ENCODE measurements at regions not wholly inside any gene's neighbourhood (a gene's known extent, or its start where the extent isn't known, plus 50 kb on each side); places are given as distances from the start of the nearest gene placed in this dataset.

- H3K27ac ChIP-seq (ENCODE audit: low read length), result no peak overlapping the region
- WGBS (ENCODE audit: insufficient coverage), result 0% methylated on average over 1 of the region's 2 CpGs
- H3K36me3 ChIP-seq (ENCODE audit: control insufficient read depth, insufficient read depth, low read length), result no peaks in the 10 kb centered on the region
- no peaks in the 10 kb centered on the region for H3K27me3 ChIP-seq (ENCODE audit: control insufficient read depth, insufficient read depth, low read length)
- no peak for DNase-seq
- H3K4me3 ChIP-seq (ENCODE audit: low read length), result no peak overlapping the region
- no peaks in the 10 kb centered on the region for H3K4me1 ChIP-seq (ENCODE audit: control insufficient read depth, insufficient read depth, low read length)
- H3K9me3 ChIP-seq (replicated peaks; ENCODE audit: control insufficient read depth, low read depth, low read length), result peaks cover 3% of the 10 kb centered on the region
These were observed 874.0 kb upstream of the AGA start for GRCh38 chr4:178316211-178316610.

GRCh38 chr4:178320003-178320402 lies 877.8 kb upstream of the AGA start:
- H3K36me3 ChIP-seq (ENCODE audit: control insufficient read depth, insufficient read depth, low read length), result no peaks in the 10 kb centered on the region
- no peak for DNase-seq
- H3K4me1 ChIP-seq (ENCODE audit: control insufficient read depth, insufficient read depth, low read length), result no peaks in the 10 kb centered on the region
- no CpG with 5 or more reads among the region's 1 CpG for WGBS (ENCODE audit: insufficient coverage)
- H3K4me3 ChIP-seq (ENCODE audit: low read length), result no peak overlapping the region
- no peak overlapping the region for H3K27ac ChIP-seq (ENCODE audit: low read length)
- H3K27me3 ChIP-seq (ENCODE audit: control insufficient read depth, insufficient read depth, low read length), result no peaks in the 10 kb centered on the region
- peaks cover 7% of the 10 kb centered on the region for H3K9me3 ChIP-seq (replicated peaks; ENCODE audit: control insufficient read depth, low read depth, low read length)

- no peak overlapping the region for H3K27ac ChIP-seq (ENCODE audit: low read length)
- H3K4me1 ChIP-seq (ENCODE audit: control insufficient read depth, insufficient read depth, low read length), result no peaks in the 10 kb centered on the region
- WGBS (ENCODE audit: insufficient coverage), result no CpG with 5 or more reads among the region's 5 CpGs
- H3K27me3 ChIP-seq (ENCODE audit: control insufficient read depth, insufficient read depth, low read length), result no peaks in the 10 kb centered on the region
- H3K9me3 ChIP-seq (replicated peaks; ENCODE audit: control insufficient read depth, low read depth, low read length), result peaks cover 7% of the 10 kb centered on the region
- no peaks in the 10 kb centered on the region for H3K36me3 ChIP-seq (ENCODE audit: control insufficient read depth, insufficient read depth, low read length)
- DNase-seq, result no peak
- H3K4me3 ChIP-seq (ENCODE audit: low read length), result no peak overlapping the region
These were observed 880.4 kb upstream of the AGA start for GRCh38 chr4:178322524-178323183.

- 50% methylated on average over 2 of the region's 3 CpGs for WGBS (ENCODE audit: insufficient coverage)
- H3K9me3 ChIP-seq (replicated peaks; ENCODE audit: control insufficient read depth, low read depth, low read length), result no peaks in the 10 kb centered on the region
These were observed 887.1 kb upstream of the AGA start for GRCh38 chr4:178329226-178329872.

GRCh38 chr4:178333355-178333754 lies 891.1 kb upstream of the AGA start:
- Histone ChIP-seq H3K4me1 (ENCODE audit: control insufficient read depth, insufficient read depth, low read length) (no peaks in the 10 kb centered on the region), H3K9me3 (replicated peaks; ENCODE audit: control insufficient read depth, low read depth, low read length) (no peaks in the 10 kb centered on the region), H3K27ac (ENCODE audit: low read length) (no peak overlapping the region), H3K36me3 (ENCODE audit: control insufficient read depth, insufficient read depth, low read length) (no peaks in the 10 kb centered on the region), H3K27me3 (ENCODE audit: control insufficient read depth, insufficient read depth, low read length) (no peaks in the 10 kb centered on the region), H3K4me3 (ENCODE audit: low read length) (no peak overlapping the region)
- DNase-seq, result no peak
- no CpG with 5 or more reads among the region's 4 CpGs for WGBS (ENCODE audit: insufficient coverage)

More at GRCh38 chr4:178329226-178329872, 887.1 kb upstream of the AGA start:
- no peaks in the 10 kb centered on the region for H3K36me3 ChIP-seq (ENCODE audit: control insufficient read depth, insufficient read depth, low read length)
- no peaks in the 10 kb centered on the region for H3K27me3 ChIP-seq (ENCODE audit: control insufficient read depth, insufficient read depth, low read length)
- H3K4me1 ChIP-seq (ENCODE audit: control insufficient read depth, insufficient read depth, low read length), result no peaks in the 10 kb centered on the region
- DNase-seq, result no peak
- no peak overlapping the region for H3K4me3 ChIP-seq (ENCODE audit: low read length)
- no peak overlapping the region for H3K27ac ChIP-seq (ENCODE audit: low read length)

- no peak overlapping the region for H3K4me3 ChIP-seq (ENCODE audit: low read length)
- DNase-seq, result no peak
- no peaks in the 10 kb centered on the region for H3K9me3 ChIP-seq (replicated peaks; ENCODE audit: control insufficient read depth, low read depth, low read length)
- H3K27me3 ChIP-seq (ENCODE audit: control insufficient read depth, insufficient read depth, low read length), result no peaks in the 10 kb centered on the region
- no peak overlapping the region for H3K27ac ChIP-seq (ENCODE audit: low read length)
- H3K36me3 ChIP-seq (ENCODE audit: control insufficient read depth, insufficient read depth, low read length), result no peaks in the 10 kb centered on the region
- no peaks in the 10 kb centered on the region for H3K4me1 ChIP-seq (ENCODE audit: control insufficient read depth, insufficient read depth, low read length)
These were observed 897.5 kb upstream of the AGA start for GRCh38 chr4:178339769-178340168.

GRCh38 chr4:178340468-178340867 lies 898.2 kb upstream of the AGA start:
- Histone ChIP-seq H3K27me3 (ENCODE audit: control insufficient read depth, insufficient read depth, low read length) (no peaks in the 10 kb centered on the region), H3K4me3 (ENCODE audit: low read length) (no peak overlapping the region), H3K9me3 (replicated peaks; ENCODE audit: control insufficient read depth, low read depth, low read length) (no peaks in the 10 kb centered on the region), H3K4me1 (ENCODE audit: control insufficient read depth, insufficient read depth, low read length) (no peaks in the 10 kb centered on the region), H3K27ac (ENCODE audit: low read length) (no peak overlapping the region), H3K36me3 (ENCODE audit: control insufficient read depth, insufficient read depth, low read length) (no peaks in the 10 kb centered on the region)
- no peak for DNase-seq
- WGBS (ENCODE audit: insufficient coverage), result 89% methylated on average over 5 of the region's 7 CpGs

GRCh38 chr4:178344096-178344495 lies 901.9 kb upstream of the AGA start:
- Histone ChIP-seq H3K4me3 (ENCODE audit: low read length) (no peak overlapping the region), H3K27ac (ENCODE audit: low read length) (no peak overlapping the region), H3K4me1 (ENCODE audit: control insufficient read depth, insufficient read depth, low read length) (no peaks in the 10 kb centered on the region), H3K9me3 (replicated peaks; ENCODE audit: control insufficient read depth, low read depth, low read length) (no peaks in the 10 kb centered on the region), H3K27me3 (ENCODE audit: control insufficient read depth, insufficient read depth, low read length) (no peaks in the 10 kb centered on the region), H3K36me3 (ENCODE audit: control insufficient read depth, insufficient read depth, low read length) (no peaks in the 10 kb centered on the region)
- no peak for DNase-seq

GRCh38 chr4:178347111-178347510 lies 904.9 kb upstream of the AGA start:
- Histone ChIP-seq H3K4me3 (ENCODE audit: low read length) (no peak overlapping the region), H3K9me3 (replicated peaks; ENCODE audit: control insufficient read depth, low read depth, low read length) (no peaks in the 10 kb centered on the region), H3K27me3 (ENCODE audit: control insufficient read depth, insufficient read depth, low read length) (no peaks in the 10 kb centered on the region), H3K36me3 (ENCODE audit: control insufficient read depth, insufficient read depth, low read length) (no peaks in the 10 kb centered on the region), H3K27ac (ENCODE audit: low read length) (no peak overlapping the region), H3K4me1 (ENCODE audit: control insufficient read depth, insufficient read depth, low read length) (no peaks in the 10 kb centered on the region)
- peak; percentile 10 for DNase-seq

GRCh38 chr4:178349601-178350000 lies 907.4 kb upstream of the AGA start:
- H3K27me3 ChIP-seq (ENCODE audit: control insufficient read depth, insufficient read depth, low read length), result no peaks in the 10 kb centered on the region
- H3K9me3 ChIP-seq (replicated peaks; ENCODE audit: control insufficient read depth, low read depth, low read length), result no peaks in the 10 kb centered on the region
- no peak overlapping the region for H3K27ac ChIP-seq (ENCODE audit: low read length)
- no peaks in the 10 kb centered on the region for H3K36me3 ChIP-seq (ENCODE audit: control insufficient read depth, insufficient read depth, low read length)
- no peak overlapping the region for H3K4me3 ChIP-seq (ENCODE audit: low read length)
- no peaks in the 10 kb centered on the region for H3K4me1 ChIP-seq (ENCODE audit: control insufficient read depth, insufficient read depth, low read length)
- no CpG with 5 or more reads among the region's 4 CpGs for WGBS (ENCODE audit: insufficient coverage)
- no peak for DNase-seq

- Histone ChIP-seq H3K4me3 (ENCODE audit: low read length) (no peak overlapping the region), H3K27me3 (ENCODE audit: control insufficient read depth, insufficient read depth, low read length) (no peaks in the 10 kb centered on the region), H3K9me3 (replicated peaks; ENCODE audit: control insufficient read depth, low read depth, low read length) (no peaks in the 10 kb centered on the region), H3K4me1 (ENCODE audit: control insufficient read depth, insufficient read depth, low read length) (no peaks in the 10 kb centered on the region), H3K27ac (ENCODE audit: low read length) (no peak overlapping the region), H3K36me3 (ENCODE audit: control insufficient read depth, insufficient read depth, low read length) (no peaks in the 10 kb centered on the region)
- no peak for DNase-seq
These were observed 908.9 kb upstream of the AGA start for GRCh38 chr4:178351185-178351584.

Measured in muscle of leg (tissue), 3 donors.